BE2C (cell line): ENCODE measurements at regions not wholly inside any gene's neighbourhood (a gene's known extent, or its start where the extent isn't known, plus 50 kb on each side); places are given as distances from the start of the nearest gene placed in this dataset.

ENCODE experiments used
- DNase-seq: peaks from one replicate; pipeline ENCODE4 v3.0.0-alpha.2; 2020
- H3K27me3 ChIP-seq: fragments of 250-450 bp; sonication (Bioruptor Pico); 2 replicates; pipeline ENCODE4 v1.5.1; 2020; ENCODE audit warnings: mild to moderate bottlenecking
- H3K36me3 ChIP-seq: fragments of 250-450 bp; sonication (Bioruptor Pico); 2 replicates; pipeline ENCODE4 v1.5.1; 2020; ENCODE audit warnings: mild to moderate bottlenecking
- H3K4me1 ChIP-seq: fragments of 250-450 bp; sonication (Bioruptor Pico); 2 replicates; pipeline ENCODE4 v1.5.1; 2020
- H3K4me3 ChIP-seq: 2 replicates; pipeline ENCODE4 v1.5.1; 2011; ENCODE audit warnings: low read depth, low read length
- H3K9me3 ChIP-seq: fragments of 250-450 bp; sonication (Bioruptor Pico); 2 replicates; pipeline ENCODE4 v1.5.1; 2020
- CTCF ChIP-seq: IDR thresholded peaks from 2 replicates; pipeline ENCODE4 v1.5.1; 2012; ENCODE audit warnings: mild to moderate bottlenecking, low read depth, low read length

- no peaks in the 10 kb centered on the region for H3K27me3 ChIP-seq
- H3K9me3 ChIP-seq, result no peaks in the 10 kb centered on the region
- H3K36me3 ChIP-seq, result no peaks in the 10 kb centered on the region
- no peak for TF ChIP-seq CTCF
- H3K4me3 ChIP-seq, result no peak overlapping the region
- H3K4me1 ChIP-seq, result no peaks in the 10 kb centered on the region
- DNase-seq, result no peak
These were observed 322.0 kb downstream of the PAX1 start for GRCh38 chr20:22027423-22027822.

GRCh38 chr20:22020201-22020600, 314.7 kb downstream of the PAX1 start:
- Histone ChIP-seq H3K27me3 (no peaks in the 10 kb centered on the region), H3K4me3 (no peak overlapping the region), H3K4me1 (no peaks in the 10 kb centered on the region), H3K9me3 (no peaks in the 10 kb centered on the region), H3K36me3 (no peaks in the 10 kb centered on the region)
- no peak for TF ChIP-seq CTCF
- no peak for DNase-seq

- H3K27me3 ChIP-seq, result no peaks in the 10 kb centered on the region
- H3K4me1 ChIP-seq, result no peaks in the 10 kb centered on the region
- H3K36me3 ChIP-seq, result no peaks in the 10 kb centered on the region
- no peaks in the 10 kb centered on the region for H3K9me3 ChIP-seq
- H3K4me3 ChIP-seq, result no peak overlapping the region
- TF ChIP-seq CTCF, result no peak
- DNase-seq, result no peak
These were observed 303.0 kb downstream of the PAX1 start for GRCh38 chr20:22008456-22008855.

- Histone ChIP-seq H3K4me1 (no peaks in the 10 kb centered on the region), H3K9me3 (no peaks in the 10 kb centered on the region), H3K27me3 (no peaks in the 10 kb centered on the region), H3K4me3 (no peak overlapping the region), H3K36me3 (no peaks in the 10 kb centered on the region)
- no peak for DNase-seq
- TF ChIP-seq CTCF, result no peak
These were observed 300.8 kb downstream of the PAX1 start for GRCh38 chr20:22006306-22006705.

GRCh38 chr20:22005535-22005934, 300.1 kb downstream of the PAX1 start:
- Histone ChIP-seq H3K36me3 (no peaks in the 10 kb centered on the region), H3K4me1 (no peaks in the 10 kb centered on the region), H3K4me3 (no peak overlapping the region), H3K9me3 (no peaks in the 10 kb centered on the region), H3K27me3 (no peaks in the 10 kb centered on the region)
- TF ChIP-seq CTCF, result no peak
- DNase-seq, result no peak

GRCh38 chr20:22004946-22005345, 299.5 kb downstream of the PAX1 start:
- Histone ChIP-seq H3K4me3 (no peak overlapping the region), H3K27me3 (no peaks in the 10 kb centered on the region), H3K36me3 (no peaks in the 10 kb centered on the region), H3K4me1 (no peaks in the 10 kb centered on the region), H3K9me3 (no peaks in the 10 kb centered on the region)
- no peak for DNase-seq
- no peak for TF ChIP-seq CTCF
